ENCODE measurements at regions not wholly inside any gene's neighbourhood (a gene's known extent, or its start where the extent isn't known, plus 50 kb on each side); places are given as distances from the start of the nearest gene placed in this dataset.

- no peak for DNase-seq (ENCODE audit: low read depth in 2 of 2)
These were observed 94.4 kb upstream of the GPC1 start for GRCh38 chr2:240341064-240341463.

GRCh38 chr2:240343548-240343947 lies 91.9 kb upstream of the GPC1 start:
- no peak for DNase-seq (ENCODE audit: low read depth in 2 of 2)

- DNase-seq (ENCODE audit: low read depth in 2 of 2) = no peak
These were observed 90.6 kb upstream of the GPC1 start for GRCh38 chr2:240344904-240345303.

GRCh38 chr2:240346015-240346752 lies 89.3 kb upstream of the GPC1 start:
- DNase-seq (ENCODE audit: low read depth in 2 of 2) = no peak

- DNase-seq (ENCODE audit: low read depth in 2 of 2) = no peak
These were observed 88.6 kb upstream of the GPC1 start for GRCh38 chr2:240346753-240347372.

GRCh38 chr2:240347373-240347940 lies 88.0 kb upstream of the GPC1 start:
- DNase-seq (ENCODE audit: low read depth in 2 of 2) = no peak

GRCh38 chr2:240347949-240348500 lies 87.4 kb upstream of the GPC1 start:
- no peak for DNase-seq (ENCODE audit: low read depth in 2 of 2)

- DNase-seq (ENCODE audit: low read depth in 2 of 2) = no peak
These were observed 86.9 kb upstream of the GPC1 start for GRCh38 chr2:240348522-240348921.

- no peak for DNase-seq (ENCODE audit: low read depth in 2 of 2)
These were observed 86.1 kb upstream of the GPC1 start for GRCh38 chr2:240349133-240350005.

GRCh38 chr2:240350006-240350355 lies 85.5 kb upstream of the GPC1 start:
- DNase-seq (ENCODE audit: low read depth in 2 of 2) = no peak

- no peak for DNase-seq (ENCODE audit: low read depth in 2 of 2)
These were observed 84.8 kb upstream of the GPC1 start for GRCh38 chr2:240350696-240351087.

- DNase-seq (ENCODE audit: low read depth in 2 of 2) = no peak
These were observed 84.2 kb upstream of the GPC1 start for GRCh38 chr2:240351088-240351741.

GRCh38 chr2:240351826-240352426 lies 83.5 kb upstream of the GPC1 start:
- DNase-seq (ENCODE audit: low read depth in 2 of 2) = no peak

- no peak for DNase-seq (ENCODE audit: low read depth in 2 of 2)
These were observed 82.2 kb upstream of the GPC1 start for GRCh38 chr2:240353086-240353798.

- no peak for DNase-seq (ENCODE audit: low read depth in 2 of 2)
These were observed 81.5 kb upstream of the GPC1 start for GRCh38 chr2:240353944-240354343.

- no peak for DNase-seq (ENCODE audit: low read depth in 2 of 2)
These were observed 80.2 kb upstream of the GPC1 start for GRCh38 chr2:240355001-240355891.

- DNase-seq (ENCODE audit: low read depth in 2 of 2) = no peak
These were observed 79.5 kb upstream of the GPC1 start for GRCh38 chr2:240355962-240356361.

- no peak for DNase-seq (ENCODE audit: low read depth in 2 of 2)
These were observed 78.5 kb upstream of the GPC1 start for GRCh38 chr2:240356700-240357640.
